HG02884 (cell line): ENCODE measurements at regions not wholly inside any gene's neighbourhood (a gene's known extent, or its start where the extent isn't known, plus 50 kb on each side); places are given as distances from the start of the nearest gene placed in this dataset.

ENCODE experiments used
- ATAC-seq: cut with Tn5 transposase; IDR thresholded peaks from one replicate; pipeline ENCODE4 v1.9.1; 2021; ENCODE audit warnings: mild to moderate bottlenecking, moderate library complexity; ENCODE audit not compliant: unreplicated experiment

DNA sequence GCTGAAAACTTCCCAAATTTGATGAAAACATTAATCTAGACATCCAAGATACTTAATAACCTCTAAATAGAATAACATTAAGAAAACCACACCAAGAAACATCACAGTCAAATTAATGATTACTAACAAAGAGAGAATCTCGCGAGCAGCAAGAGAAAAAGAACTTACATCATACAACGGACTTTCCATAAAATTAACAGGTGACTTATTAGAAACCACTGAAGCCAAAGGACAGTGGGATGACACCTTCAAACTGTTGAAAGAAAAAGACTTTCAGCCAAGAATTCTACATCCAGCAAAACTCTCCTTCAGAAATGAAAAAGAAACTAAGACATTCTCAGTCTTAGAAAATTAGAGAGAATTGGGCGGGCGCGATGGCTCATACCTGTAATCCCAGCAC, 232.0 kb downstream of the SNCA start:
- no peak for ATAC-seq

DNA sequence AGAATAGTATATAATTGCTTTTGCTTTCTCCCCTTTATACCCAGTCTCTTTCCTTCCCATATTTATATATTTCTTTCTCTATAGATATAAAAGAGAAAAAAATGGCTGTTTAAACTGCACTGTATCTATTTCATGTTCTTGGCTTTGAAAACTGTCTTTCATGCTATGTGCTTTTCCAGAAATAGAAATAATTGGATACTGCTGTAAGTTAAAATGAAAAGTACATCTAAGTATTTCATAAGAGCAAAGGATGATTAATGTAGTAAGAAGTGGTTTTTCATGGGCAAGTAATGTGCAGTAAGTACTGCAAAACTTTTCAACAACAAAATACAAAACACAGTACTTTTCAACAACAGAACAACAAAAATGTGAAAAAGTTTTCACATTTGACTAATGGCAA, 237.9 kb downstream of the SNCA start:
- no peak for ATAC-seq

DNA sequence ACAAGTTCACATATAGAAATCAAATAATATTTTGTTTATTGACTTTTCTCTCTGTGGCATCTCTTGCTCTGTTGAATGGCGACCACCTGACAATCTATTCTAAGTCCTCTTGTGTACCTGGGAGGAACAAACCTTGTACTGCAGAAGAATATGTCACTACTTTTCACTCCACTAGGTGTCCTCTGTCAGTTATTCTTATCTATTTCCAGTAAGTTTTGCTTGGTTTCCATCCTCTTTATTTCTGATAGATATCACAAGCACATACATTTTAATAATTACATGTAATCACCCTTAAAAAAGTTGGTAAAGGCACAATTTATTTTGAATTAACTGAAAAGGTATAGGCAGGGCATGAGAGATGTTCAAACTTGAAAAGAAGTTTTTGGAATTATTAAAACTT, 238.4 kb downstream of the SNCA start:
- ATAC-seq = no peak

DNA sequence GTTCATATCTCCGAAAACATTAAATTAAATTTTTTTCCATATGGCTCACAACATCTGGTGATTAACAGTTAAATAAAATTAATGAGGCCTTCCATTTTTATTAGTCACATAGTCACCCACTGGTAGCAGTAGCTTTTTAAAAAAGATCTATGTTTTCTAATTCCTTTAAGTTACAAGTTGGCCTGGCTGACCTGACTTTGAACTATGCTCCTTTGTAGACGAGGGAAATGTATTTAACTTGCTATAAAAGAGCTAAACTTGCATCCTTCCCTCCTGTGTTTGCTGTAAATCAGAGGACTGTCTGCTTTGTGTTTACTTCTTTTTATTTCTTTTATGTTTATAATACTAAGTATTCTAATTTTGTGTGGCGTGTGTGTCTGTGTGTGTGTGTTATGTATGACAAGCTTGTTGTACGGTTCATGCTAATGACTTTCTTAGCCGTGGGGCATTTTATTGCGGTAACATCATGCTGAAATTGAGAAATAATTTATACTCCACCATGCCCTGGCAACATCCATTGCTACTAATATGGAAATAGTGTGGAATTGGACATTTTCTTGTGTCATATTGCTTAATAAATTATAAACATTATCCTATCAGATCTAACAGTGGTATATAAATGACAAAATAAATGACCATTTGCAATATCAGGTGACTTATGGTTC, 241.7 kb downstream of the SNCA start:
- ATAC-seq = no peak

DNA sequence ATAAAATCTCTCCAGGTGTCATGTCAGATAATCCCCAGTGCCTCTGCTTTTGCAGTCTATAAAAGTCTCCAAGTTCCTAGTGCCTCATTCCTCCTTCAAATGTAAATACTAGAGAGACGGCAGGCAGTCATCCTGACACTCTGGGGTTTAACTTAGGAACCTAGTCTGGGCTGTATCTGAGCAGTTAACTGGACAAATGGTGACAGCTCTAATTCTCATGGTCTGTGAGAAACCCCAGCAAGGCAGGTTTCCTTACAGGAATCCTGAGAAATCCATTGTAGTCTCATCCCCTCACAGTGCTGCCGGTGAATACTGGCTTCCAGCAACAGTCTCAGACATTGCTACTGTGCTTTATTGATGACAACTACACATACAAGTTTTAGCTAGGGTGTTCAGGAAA, 246.8 kb downstream of the SNCA start:
- ATAC-seq = no peak

DNA sequence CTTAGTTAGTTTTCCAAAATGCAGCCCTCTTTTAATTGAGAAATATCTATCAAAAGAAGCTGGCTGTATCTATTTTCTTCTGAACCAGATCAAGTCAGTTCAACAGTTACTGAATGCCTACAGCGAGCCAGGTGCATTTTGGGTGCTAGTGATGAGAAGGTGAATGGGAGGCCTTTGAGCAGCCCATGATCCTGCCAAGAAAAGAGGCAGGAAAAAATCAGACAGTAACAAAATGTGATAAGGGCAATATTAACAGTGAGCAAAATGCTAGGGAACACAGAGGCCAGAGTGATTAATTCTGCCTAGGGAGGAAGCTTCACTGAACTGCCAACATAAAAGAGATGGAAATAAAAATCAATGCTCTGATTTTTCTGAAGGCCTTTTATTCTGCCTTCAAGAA, 248.5 kb downstream of the SNCA start:
- ATAC-seq = no peak

DNA sequence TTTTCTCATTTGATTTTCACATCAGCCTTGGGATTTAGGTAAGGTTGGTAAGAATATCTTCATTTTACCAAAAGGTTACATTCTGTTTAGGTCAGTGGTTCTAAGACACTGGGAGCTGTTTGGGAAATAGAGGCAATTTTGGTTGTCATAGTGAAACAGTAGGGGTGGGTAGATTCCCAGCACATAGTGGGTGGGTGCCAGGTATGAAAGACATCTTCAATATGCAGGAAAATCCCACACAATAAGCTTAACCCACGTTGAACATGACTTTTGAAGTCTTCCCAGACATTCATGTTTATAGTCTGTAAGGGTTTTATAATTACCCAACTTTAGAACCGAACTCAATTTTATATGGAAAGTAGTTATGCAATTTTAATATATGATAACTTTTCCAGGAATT, 249.6 kb downstream of the SNCA start:
- ATAC-seq = no peak

DNA sequence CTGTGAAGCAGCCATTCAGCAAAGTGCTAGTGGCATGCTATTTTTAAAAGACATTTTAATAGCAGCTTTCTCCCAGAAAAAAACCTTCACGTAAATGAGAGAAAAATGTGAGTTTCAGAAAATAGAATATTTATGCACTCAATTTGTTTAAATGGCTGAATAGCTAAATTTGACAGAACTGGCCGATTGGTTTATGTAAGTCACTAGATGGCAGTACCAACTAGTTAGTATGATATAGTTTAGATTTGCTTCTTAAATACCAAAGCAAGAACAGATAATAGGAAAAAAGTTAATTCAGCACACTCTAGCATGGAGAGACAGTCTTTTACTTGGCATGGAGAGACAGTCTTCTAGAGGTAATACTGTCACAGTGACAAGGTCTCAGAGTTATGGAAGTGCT, 250.1 kb downstream of the SNCA start:
- no peak for ATAC-seq

DNA sequence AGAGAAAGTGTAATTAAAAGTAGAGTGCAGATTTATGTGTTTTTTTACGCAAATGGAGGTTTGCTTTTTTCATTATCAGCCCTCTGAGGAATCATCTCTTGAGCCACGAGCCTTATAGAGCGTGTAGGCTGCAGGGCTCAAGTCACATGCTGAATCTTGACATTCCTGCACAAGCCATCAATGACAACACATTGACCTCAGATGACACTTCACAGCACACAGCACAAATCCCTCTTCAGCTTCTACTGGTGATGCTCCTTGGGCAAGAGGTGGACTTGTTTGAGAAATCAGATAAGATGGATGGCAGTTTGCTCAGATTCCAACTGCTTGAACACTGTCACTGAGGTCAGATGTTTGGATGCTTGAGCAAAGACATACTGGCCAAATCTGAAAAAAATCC, 250.6 kb downstream of the SNCA start:
- ATAC-seq = no peak

DNA sequence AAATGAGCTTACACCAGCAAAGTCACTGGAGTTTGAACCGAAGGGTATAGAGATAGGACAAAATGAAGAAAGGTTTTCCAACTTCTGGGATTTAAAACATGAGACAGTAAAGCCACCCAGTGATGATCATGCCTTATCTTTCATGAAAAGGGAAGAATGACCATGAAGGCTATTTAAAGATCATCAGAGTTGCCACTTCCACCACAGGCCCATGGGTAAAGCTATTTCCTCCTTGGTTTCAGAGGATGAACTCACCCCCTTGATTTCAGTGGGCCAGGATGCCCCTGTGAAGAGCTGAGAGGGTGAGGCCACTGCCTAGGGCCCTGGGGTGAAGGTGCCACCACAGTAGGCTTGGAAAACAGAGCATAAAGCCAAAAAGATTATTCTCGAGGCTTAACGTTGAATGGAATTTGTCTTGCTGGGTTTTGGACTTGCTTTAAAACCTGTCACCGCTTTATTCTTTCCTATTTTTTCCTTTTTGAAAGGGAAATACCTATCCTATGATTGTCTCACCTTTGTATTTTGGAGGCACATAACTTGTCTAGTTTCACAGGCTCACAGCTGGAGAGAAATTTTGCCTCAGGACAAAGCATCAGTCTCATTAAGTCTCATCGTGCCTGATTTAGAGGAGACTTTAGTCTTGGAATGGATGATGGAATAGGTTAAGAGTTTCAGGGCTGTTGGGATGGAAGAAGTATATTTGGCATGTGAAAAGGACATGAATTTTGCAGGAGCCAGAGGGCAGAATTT, 254.0 kb downstream of the SNCA start:
- no peak for ATAC-seq

DNA sequence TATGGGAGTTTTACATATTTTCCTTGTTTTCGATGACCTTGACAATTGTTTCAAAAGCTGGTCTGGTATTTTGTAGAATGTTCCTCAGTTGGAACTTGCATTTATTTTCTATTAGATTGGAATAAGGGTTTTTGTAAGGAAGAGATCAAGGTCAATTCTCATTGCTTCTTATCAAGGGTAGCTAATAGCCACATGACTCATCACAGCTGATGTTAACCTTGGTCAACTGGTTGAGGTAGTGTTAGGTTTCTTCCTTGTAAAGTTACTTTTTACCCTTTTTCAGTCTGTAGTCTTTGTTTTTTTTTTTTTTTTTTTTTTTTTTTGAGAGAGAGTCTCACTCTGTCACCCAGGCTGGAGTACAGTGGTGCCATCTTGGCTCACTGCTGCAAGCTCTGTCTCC, 257.2 kb downstream of the SNCA start:
- no peak for ATAC-seq

DNA sequence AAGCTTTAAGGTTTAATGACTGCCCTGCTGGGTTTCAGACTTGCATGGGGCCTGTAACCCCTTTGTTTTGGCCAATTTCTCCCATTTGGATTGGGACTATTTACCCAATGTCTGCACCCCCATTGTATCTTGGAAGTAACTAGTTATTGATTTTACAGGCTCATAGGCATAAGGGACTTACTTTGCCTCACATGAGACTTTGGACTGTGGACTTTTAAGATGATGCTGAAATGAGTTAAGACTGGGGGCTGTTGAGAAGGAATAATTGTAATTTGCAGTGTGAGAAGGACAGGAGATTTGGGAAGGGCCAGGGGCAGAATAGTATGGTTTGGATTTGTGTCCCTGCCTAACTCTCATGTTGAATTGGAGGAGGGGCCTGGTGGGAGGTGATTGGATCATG, 260.7 kb downstream of the SNCA start:
- no peak for ATAC-seq

DNA sequence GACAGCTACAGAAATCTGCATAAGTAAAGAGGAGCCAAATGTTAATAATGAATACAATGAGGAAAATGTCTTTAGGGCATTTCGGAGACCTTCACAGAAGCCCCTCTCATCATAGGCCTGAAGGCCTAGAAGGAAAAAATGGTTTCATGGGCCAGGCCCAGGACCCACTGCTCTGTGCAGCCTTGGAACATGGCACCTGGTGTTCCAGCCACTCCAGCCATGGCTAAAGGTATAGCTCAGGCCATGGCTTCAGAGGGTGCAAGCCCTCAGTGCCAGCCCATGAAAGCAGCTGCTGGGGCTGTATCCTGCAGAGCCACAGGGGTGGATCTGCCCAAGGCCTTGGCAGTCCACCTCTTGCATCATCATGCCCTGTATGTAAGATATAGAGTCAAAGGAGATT, 261.1 kb downstream of the SNCA start:
- ATAC-seq = no peak

DNA sequence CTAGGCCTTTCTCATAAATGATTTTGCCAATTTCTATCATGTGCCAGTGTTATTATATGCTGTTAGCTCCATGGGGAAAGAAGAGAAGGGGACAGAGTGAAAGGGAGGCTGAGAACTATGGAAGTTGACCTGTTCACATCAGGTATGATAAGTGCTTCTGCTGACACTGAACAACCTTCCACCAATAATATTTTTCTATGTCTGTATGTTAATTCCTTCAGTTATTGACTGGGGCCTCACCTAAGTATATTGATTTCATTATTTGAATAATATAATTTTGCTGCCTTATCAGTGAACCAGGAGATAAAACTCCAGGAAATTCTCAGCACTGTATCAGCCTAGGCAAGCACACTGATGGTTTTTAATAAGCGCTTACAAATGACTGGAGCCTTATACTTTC, 262.8 kb downstream of the SNCA start:
- no peak for ATAC-seq

DNA sequence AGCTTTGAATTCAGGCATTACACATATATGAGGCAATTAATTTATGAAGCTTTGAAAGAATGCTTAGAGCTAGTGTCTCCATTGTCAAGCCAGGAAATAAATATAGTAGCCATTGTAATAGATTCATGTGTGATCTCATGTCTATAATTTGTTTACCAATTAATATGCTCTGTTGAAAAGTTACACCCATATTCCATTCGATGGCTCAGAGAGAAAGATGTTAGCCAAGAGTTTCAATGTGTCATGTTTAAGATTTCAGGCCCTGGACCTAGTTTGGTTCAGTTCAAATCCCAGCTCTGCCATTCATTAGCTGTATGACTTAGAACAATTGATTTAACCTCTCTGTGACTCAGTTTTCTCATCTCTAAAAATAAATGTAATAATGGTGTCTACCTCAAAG, 263.3 kb downstream of the SNCA start:
- ATAC-seq = no peak

DNA sequence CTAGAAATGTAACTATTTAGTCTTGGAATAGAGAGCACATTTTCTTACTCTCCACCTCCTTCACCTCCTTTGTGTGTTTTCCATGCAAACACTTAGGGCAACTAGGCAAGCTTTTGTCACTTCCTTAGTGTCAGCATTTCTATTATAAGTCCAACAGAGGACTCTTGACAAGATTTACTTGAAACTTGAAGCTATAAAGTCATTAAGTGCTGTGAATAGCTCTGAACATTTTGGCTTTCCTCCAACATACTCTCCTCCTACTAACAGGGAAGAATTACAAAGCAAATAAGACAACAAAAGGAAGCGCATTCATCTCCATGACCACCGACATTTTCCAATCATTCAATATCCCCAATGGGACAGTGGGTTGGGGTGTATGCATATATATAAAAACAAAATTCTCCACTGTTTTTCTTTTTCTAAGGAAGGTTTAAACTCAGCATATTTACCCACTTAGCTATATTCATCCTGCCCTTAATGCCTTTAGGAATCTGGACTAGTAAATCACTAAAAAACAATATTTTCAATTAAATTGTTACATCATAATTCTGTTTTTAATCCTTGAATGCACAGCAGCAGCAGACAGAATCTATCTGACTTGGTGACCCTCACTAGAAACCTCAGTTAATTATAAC, 264.6 kb downstream of the SNCA start:
- no peak for ATAC-seq

DNA sequence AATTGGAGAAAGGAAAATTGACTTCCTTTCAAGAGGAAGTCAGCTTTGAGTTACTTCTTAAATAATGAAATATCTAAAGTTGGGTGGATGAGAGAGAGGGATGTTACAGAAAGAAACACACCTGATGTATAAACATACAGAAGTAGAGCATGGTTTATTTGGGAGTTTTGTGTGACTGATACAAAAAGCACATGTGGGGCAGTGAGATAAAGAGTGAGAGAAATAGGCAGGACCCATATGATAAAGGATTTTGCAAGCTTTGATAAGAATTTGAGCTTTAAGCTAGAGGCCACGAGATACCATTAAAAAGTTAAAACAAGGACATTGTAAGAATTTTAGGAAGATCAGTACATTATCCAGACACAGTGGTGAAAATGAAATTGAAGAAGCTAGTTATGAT, 263.3 kb upstream of the GPRIN3 start:
- no peak for ATAC-seq

DNA sequence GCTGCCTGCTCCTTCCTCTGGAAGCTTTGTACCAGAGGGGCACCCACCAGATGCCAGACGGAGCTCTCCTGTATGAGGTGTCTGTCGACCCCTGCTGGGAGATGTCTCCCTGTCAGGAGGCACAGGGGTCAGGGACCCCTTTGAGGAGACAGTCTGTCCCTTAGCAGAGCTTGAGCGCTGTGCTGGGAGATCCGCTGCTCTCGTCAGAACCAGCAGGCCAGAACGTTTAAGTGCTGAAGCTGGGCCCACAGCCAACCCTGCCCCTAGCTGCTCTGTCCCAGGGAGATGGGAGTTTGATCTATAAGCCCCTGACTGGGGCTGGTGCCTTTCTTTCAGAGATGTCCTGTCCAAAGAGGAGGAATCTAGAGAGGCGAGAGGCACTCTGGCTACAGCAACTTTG, 260.3 kb upstream of the GPRIN3 start:
- ATAC-seq = no peak

DNA sequence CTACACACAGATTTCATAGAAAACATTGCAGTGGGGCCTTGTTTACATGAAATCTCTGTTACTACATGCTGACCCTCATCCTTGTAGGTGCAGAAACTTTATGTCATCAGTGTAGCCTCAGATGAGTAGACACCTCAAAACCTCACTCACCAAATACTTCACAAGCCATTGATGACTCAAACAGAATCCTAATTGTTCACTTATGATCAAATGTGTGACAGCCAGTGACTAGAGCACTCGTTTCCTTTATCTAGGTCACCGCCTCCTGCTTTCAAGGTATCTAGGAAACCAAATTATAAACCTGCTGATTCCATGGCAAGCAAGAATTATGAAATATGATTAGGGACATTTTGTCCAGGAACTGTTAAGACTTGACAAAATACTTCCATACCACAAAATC, 255.8 kb upstream of the GPRIN3 start:
- no peak for ATAC-seq

DNA sequence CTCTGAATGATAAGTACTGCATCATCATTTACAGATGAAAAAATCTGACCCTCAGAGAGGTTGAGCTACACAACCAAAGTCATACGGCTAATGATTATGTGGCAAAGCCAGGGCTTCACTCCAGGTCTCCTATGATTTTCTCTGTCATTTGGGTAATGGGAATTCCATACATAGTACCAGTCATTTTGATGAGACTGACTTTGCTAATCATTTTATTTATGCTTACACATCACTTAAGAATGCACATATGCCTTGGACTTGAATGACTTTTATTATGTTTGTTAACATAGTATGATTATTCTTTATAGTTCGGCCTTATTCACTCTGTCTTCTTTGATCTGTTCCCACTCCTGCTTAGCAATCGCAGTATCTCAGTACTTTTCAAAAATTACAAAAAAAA, 255.1 kb upstream of the GPRIN3 start:
- no peak for ATAC-seq

DNA sequence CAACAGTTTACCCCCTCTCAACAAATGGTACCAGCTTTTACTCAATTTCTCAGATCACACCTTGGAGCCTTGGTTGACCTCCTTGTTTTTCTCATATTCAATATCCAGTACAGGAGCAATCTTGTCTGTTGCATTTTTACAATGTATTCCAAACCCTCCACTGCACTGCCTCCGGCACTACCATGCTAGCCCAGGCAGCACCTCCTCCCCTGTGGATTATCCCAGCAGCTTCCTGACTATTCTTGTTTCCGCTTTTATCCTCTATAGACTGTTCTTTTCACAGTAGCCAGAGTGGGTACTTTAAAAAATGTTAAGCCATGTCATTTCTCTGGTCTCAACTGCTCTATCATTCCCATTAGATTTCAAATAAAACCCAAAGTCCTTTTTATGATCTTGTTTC, 253.4 kb upstream of the GPRIN3 start:
- ATAC-seq = no peak

DNA sequence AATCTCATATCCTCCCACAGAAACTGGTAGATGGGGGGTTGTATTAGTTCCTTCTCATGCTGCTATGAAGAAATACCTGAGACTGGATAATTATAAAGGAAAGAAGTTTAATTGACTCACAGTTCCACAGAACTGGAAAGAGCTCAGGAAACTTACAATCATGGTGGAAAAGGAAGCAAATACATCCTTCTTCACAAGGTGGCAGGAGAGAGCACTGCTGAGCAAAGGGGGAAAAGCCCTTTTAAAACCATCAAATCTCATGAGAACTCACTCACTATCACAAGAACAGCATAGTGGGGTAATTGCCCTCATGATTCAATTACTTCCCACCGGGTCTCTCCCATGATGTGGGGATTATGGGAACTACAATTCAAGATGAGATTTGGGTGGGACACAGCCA, 250.5 kb upstream of the GPRIN3 start:
- ATAC-seq = no peak
